PFSK-1 (cell line): ENCODE measurements at regions not wholly inside any gene's neighbourhood (a gene's known extent, or its start where the extent isn't known, plus 50 kb on each side); places are given as distances from the start of the nearest gene placed in this dataset.

ENCODE experiments used
- FOXP2 ChIP-seq: optimal IDR thresholded peaks from 2 replicates; pipeline ENCODE3; 2011; ENCODE audit warnings: borderline replicate concordance, control low read depth, inconsistent platforms; ENCODE audit not compliant: insufficient read depth; ENCODE audit errors: extremely low read length, extremely low read depth
- POLR2AphosphoS5 ChIP-seq: IDR thresholded peaks from 2 replicates; pipeline ENCODE4 v1.6.1; 2012; ENCODE audit warnings: low read depth, mild to moderate bottlenecking, control low read depth, low read length, moderate library complexity
- REST ChIP-seq, 2 experiments: IDR thresholded peaks; 2 replicates each; pipeline versions ENCODE4 v1.6.1 to v1.8.0; 2011 to 2012; ENCODE audit warnings: low read depth in 2 of 2, low read length in 2 of 2, control low read depth in 1 of 2, inconsistent platforms in 1 of 2, mild to moderate bottlenecking in 1 of 2, moderate library complexity in 1 of 2; ENCODE audit not compliant: insufficient read depth in 1 of 2
- SIN3A ChIP-seq: IDR thresholded peaks from 2 replicates; pipeline ENCODE4 v1.6.1; 2012; ENCODE audit warnings: mild to moderate bottlenecking, low read length, moderate library complexity, borderline replicate concordance; ENCODE audit not compliant: insufficient read depth
- TAF1 ChIP-seq: IDR thresholded peaks from 2 replicates; pipeline ENCODE4 v1.6.1; 2012; ENCODE audit warnings: low read length, control low read depth, borderline replicate concordance; ENCODE audit not compliant: insufficient read depth

GRCh38 chr14:42391146-42391834 lies 784.6 kb downstream of the LRFN5 start:
- TF ChIP-seq SIN3A, result no peak
- no peak for TF ChIP-seq POLR2AphosphoS5
- TF ChIP-seq TAF1, result no peak
- TF ChIP-seq REST (IDR thresholded peaks at IDR 0.05; ENCODE audit: insufficient read depth in 1 of 2, low read depth in 2 of 2, low read length in 2 of 2), result no peak
- no peak for TF ChIP-seq FOXP2

- TF ChIP-seq POLR2AphosphoS5, result no peak
- no peak for TF ChIP-seq TAF1
- TF ChIP-seq SIN3A, result no peak
- no peak for TF ChIP-seq REST (IDR thresholded peaks at IDR 0.05; ENCODE audit: insufficient read depth in 1 of 2, low read depth in 2 of 2, low read length in 2 of 2)
- no peak for TF ChIP-seq FOXP2
Measured at GRCh38 chr14:42378880-42379279, 772.2 kb downstream of the LRFN5 start.

- no peak for TF ChIP-seq POLR2AphosphoS5
- TF ChIP-seq SIN3A, result no peak
Measured at GRCh38 chr14:42378274-42378673, 771.6 kb downstream of the LRFN5 start.

- no peak for TF ChIP-seq TAF1
- no peak for TF ChIP-seq REST (IDR thresholded peaks at IDR 0.05; ENCODE audit: insufficient read depth in 1 of 2, low read depth in 2 of 2, low read length in 2 of 2)
- no peak for TF ChIP-seq POLR2AphosphoS5
- no peak for TF ChIP-seq SIN3A
- TF ChIP-seq FOXP2, result no peak
Measured at GRCh38 chr14:42374332-42374731, 767.7 kb downstream of the LRFN5 start.

- TF ChIP-seq SIN3A (no peak), POLR2AphosphoS5 (no peak), FOXP2 (no peak), REST (IDR thresholded peaks at IDR 0.05; ENCODE audit: insufficient read depth in 1 of 2, low read depth in 2 of 2, low read length in 2 of 2) (no peak), TAF1 (no peak)
Measured at GRCh38 chr14:42370056-42370455, 763.4 kb downstream of the LRFN5 start.
